WI38 (cell line): ENCODE measurements at regions not wholly inside any gene's neighbourhood (a gene's known extent, or its start where the extent isn't known, plus 50 kb on each side); places are given as distances from the start of the nearest gene placed in this dataset.
A peak's percentile ranks its signal among the peaks of the same experiment; 100 is the strongest.

Experiments
- H3K4me3 ChIP-seq: 2 replicates; pipeline ENCODE4 v1.5.1; 2011; ENCODE audit warnings: low read depth, mild to moderate bottlenecking, control low read depth, low read length
- CTCF ChIP-seq: IDR thresholded peaks from 2 replicates; pipeline ENCODE4 v1.5.1; 2012; ENCODE audit warnings: low read depth, mild to moderate bottlenecking, control low read depth, low read length

- TF ChIP-seq CTCF, result no peak
- H3K4me3 ChIP-seq, result no peak overlapping the region
Observed at GRCh38 chr2:162914161-162914560, 75.6 kb upstream of the KCNH7 start.

GRCh38 chr2:162912787-162913186 is 74.2 kb upstream of the KCNH7 start:
- TF ChIP-seq CTCF, result no peak
- no peak overlapping the region for H3K4me3 ChIP-seq

GRCh38 chr2:162908567-162908966 is 70.0 kb upstream of the KCNH7 start:
- H3K4me3 ChIP-seq, result no peak overlapping the region
- TF ChIP-seq CTCF, result no peak

GRCh38 chr2:162890690-162891311 is 52.2 kb upstream of the KCNH7 start:
- no peak overlapping the region for H3K4me3 ChIP-seq
- peak; percentile 32 for TF ChIP-seq CTCF

- H3K4me3 ChIP-seq, result no peak overlapping the region
- no peak for TF ChIP-seq CTCF
Observed at GRCh38 chr2:162888652-162889051, 50.1 kb upstream of the KCNH7 start.
